H9 (cell line): ENCODE measurements at regions not wholly inside any gene's neighbourhood (a gene's known extent, or its start where the extent isn't known, plus 50 kb on each side); places are given as distances from the start of the nearest gene placed in this dataset.

Experiments used
- DNase-seq: peaks from one replicate; pipeline ENCODE4 v3.0.0-alpha.2; 2017
- H2AFZ ChIP-seq: one replicate; pipeline ENCODE4 v1.6.1; 2013; ENCODE audit warnings: mild to moderate bottlenecking, low read length, control low read depth, moderate library complexity
- H2AK5ac ChIP-seq: 2 replicates; pipeline ENCODE4 v1.6.1; 2013; ENCODE audit warnings: low read length, control low read depth, mixed read lengths; ENCODE audit not compliant: insufficient read length
- H2BK120ac ChIP-seq: one replicate; pipeline ENCODE4 v1.6.1; 2013; ENCODE audit warnings: low read depth, mild to moderate bottlenecking, low read length, control low read depth, inconsistent platforms; ENCODE audit not compliant: poor library complexity, severe bottlenecking
- H2BK12ac ChIP-seq: 2 replicates; pipeline ENCODE4 v1.6.1; 2013; ENCODE audit warnings: low read length, control low read depth, mixed read lengths, low read depth; ENCODE audit not compliant: insufficient read length
- H2BK15ac ChIP-seq: 2 replicates; pipeline ENCODE4 v1.6.1; 2013; ENCODE audit warnings: low read depth, low read length, control low read depth
- H2BK20ac ChIP-seq: one replicate; pipeline ENCODE4 v1.6.1; 2013; ENCODE audit warnings: low read depth, mild to moderate bottlenecking, low read length, control low read depth, inconsistent platforms; ENCODE audit not compliant: poor library complexity, severe bottlenecking
- H2BK5ac ChIP-seq: 2 replicates; pipeline ENCODE4 v1.6.1; 2013; ENCODE audit warnings: low read length, control low read depth, mixed read lengths; ENCODE audit not compliant: insufficient read length
- H3K14ac ChIP-seq: 2 replicates; pipeline ENCODE4 v1.6.1; 2013; ENCODE audit warnings: low read length, control low read depth; ENCODE audit not compliant: insufficient read depth
- H3K18ac ChIP-seq: 2 replicates; pipeline ENCODE4 v1.6.1; 2013; ENCODE audit warnings: low read depth, mild to moderate bottlenecking, mixed read lengths, low read length, control low read depth; ENCODE audit not compliant: insufficient read length
- H3K23ac ChIP-seq: 2 replicates; pipeline ENCODE4 v1.6.1; 2013; ENCODE audit warnings: low read length, control low read depth, mixed read lengths, low read depth; ENCODE audit not compliant: insufficient read length
- H3K23me2 ChIP-seq: 2 replicates; pipeline ENCODE4 v1.6.1; 2013; ENCODE audit warnings: low read depth, mild to moderate bottlenecking, mixed read lengths, low read length, control low read depth; ENCODE audit not compliant: insufficient read length, poor library complexity, severe bottlenecking
- H3K27ac ChIP-seq: 2 replicates; pipeline ENCODE4 v1.5.1; 2013; ENCODE audit warnings: low read length, control low read depth, mixed read lengths, low read depth; ENCODE audit not compliant: insufficient read length
- H3K27me3 ChIP-seq: 2 replicates; pipeline ENCODE4 v1.6.1; 2013; ENCODE audit warnings: low read length, control low read depth, inconsistent platforms; ENCODE audit not compliant: insufficient read depth
- H3K4ac ChIP-seq: 2 replicates; pipeline ENCODE4 v1.6.1; 2013; ENCODE audit warnings: low read depth, mild to moderate bottlenecking, control low read depth, inconsistent platforms, low read length, moderate library complexity
- H3K4me1 ChIP-seq: 2 replicates; pipeline ENCODE4 v1.6.1; 2013; ENCODE audit warnings: low read length, control low read depth, inconsistent platforms; ENCODE audit not compliant: insufficient read depth
- H3K4me2 ChIP-seq: 2 replicates; pipeline ENCODE4 v1.6.1; 2013; ENCODE audit warnings: low read length, control low read depth, mixed read lengths; ENCODE audit not compliant: insufficient read length, insufficient read depth
- H3K56ac ChIP-seq: 2 replicates; pipeline ENCODE4 v1.6.1; 2013; ENCODE audit warnings: low read depth, mild to moderate bottlenecking, mixed read lengths, low read length, control low read depth; ENCODE audit not compliant: insufficient read length
- H3K79me1 ChIP-seq: 2 replicates; pipeline ENCODE4 v1.6.1; 2013; ENCODE audit warnings: low read depth, mild to moderate bottlenecking, moderate library complexity, low read length, control low read depth, inconsistent platforms; ENCODE audit not compliant: insufficient read depth, poor library complexity, severe bottlenecking
- H3K79me2 ChIP-seq: 2 replicates; pipeline ENCODE4 v1.6.1; 2013; ENCODE audit warnings: low read length, control low read depth, inconsistent platforms; ENCODE audit not compliant: insufficient read depth
- H3K9ac ChIP-seq: 2 replicates; pipeline ENCODE4 v1.6.1; 2013; ENCODE audit warnings: low read length, control low read depth, mixed read lengths; ENCODE audit not compliant: insufficient read length; ENCODE audit errors: extremely low read depth
- H3K9me3 ChIP-seq: one replicate; pipeline ENCODE4 v1.6.1; 2013; ENCODE audit warnings: low read depth, low read length, inconsistent platforms; ENCODE audit not compliant: control insufficient read depth
- H3T11ph ChIP-seq: one replicate; pipeline ENCODE4 v1.6.1; 2013; ENCODE audit warnings: mild to moderate bottlenecking, low read length, control low read depth, inconsistent platforms
- H4K20me1 ChIP-seq: one replicate; pipeline ENCODE4 v1.6.1; 2013; ENCODE audit not compliant: control insufficient read depth, insufficient read length, insufficient read depth
- H4K5ac ChIP-seq: 2 replicates; pipeline ENCODE4 v1.6.1; 2013; ENCODE audit warnings: low read depth, mild to moderate bottlenecking, mixed read lengths, low read length, control low read depth; ENCODE audit not compliant: insufficient read length
- H4K8ac ChIP-seq: replicated peaks from 2 replicates; pipeline ENCODE4 v1.6.1; 2013; ENCODE audit warnings: low read length, control low read depth, mixed read lengths, low read depth; ENCODE audit not compliant: insufficient read length
- H4K91ac ChIP-seq: 2 replicates; pipeline ENCODE4 v1.6.1; 2013; ENCODE audit warnings: low read depth, mild to moderate bottlenecking, moderate library complexity, mixed read lengths, low read length, control low read depth; ENCODE audit not compliant: insufficient read length
- H3K27ac Mint-ChIP-seq, 3 experiments: 2 replicates in 2 of 3; 3 replicates in 1 of 3; pipeline ENCODE4 v1.8.0; 2020 to 2021; ENCODE audit warnings: mixed read lengths in 3 of 3, mild to moderate bottlenecking in 1 of 3, moderate library complexity in 1 of 3
- H3K27me3 Mint-ChIP-seq: 2 replicates; pipeline ENCODE4 v1.8.0; 2021; ENCODE audit warnings: low read depth, mild to moderate bottlenecking, moderate library complexity, mixed read lengths
- H3K36me3 Mint-ChIP-seq, 3 experiments: 2 replicates in 2 of 3; 3 replicates in 1 of 3; pipeline ENCODE4 v1.8.0; 2020 to 2021; ENCODE audit warnings: low read depth in 3 of 3, mixed read lengths in 3 of 3; ENCODE audit not compliant: insufficient read depth in 1 of 3
- H3K4me1 Mint-ChIP-seq, 2 experiments: 2 replicates each; pipeline ENCODE4 v1.8.0; 2020; ENCODE audit warnings: mixed read lengths in 2 of 2
- H3K4me3 Mint-ChIP-seq, 2 experiments: 2 replicates in 1 of 2; 3 replicates in 1 of 2; pipeline ENCODE4 v1.8.0; 2020 to 2021; ENCODE audit warnings: mild to moderate bottlenecking in 2 of 2, mixed read lengths in 2 of 2, moderate library complexity in 1 of 2
- H3K9me3 Mint-ChIP-seq, 2 experiments: 2 replicates in 1 of 2; 3 replicates in 1 of 2; pipeline ENCODE4 v1.8.0; 2020; ENCODE audit warnings: mild to moderate bottlenecking in 2 of 2, mixed read lengths in 2 of 2, moderate library complexity in 1 of 2
- CTCF ChIP-seq: fragments of 200-600 bp; sonication (generic); conservative IDR thresholded peaks from 3 replicates; pipeline ENCODE4 v1.8.0; 2021; ENCODE audit warnings: antibody characterized with exemption, mild to moderate bottlenecking
- WGBS: extraction: QIAGEN DNeasy Blood & Tissue Kit; methylation state at CpG from one replicate; pipeline ENCODE4 v1.1.7; 2013; ENCODE audit warnings: missing lambda C conversion rate, low lambda C conversion rate, mixed read lengths; ENCODE audit not compliant: insufficient read length; ENCODE audit errors: extremely low coverage; 5-methylcytosine and 5-hydroxymethylcytosine counted together

DNA sequence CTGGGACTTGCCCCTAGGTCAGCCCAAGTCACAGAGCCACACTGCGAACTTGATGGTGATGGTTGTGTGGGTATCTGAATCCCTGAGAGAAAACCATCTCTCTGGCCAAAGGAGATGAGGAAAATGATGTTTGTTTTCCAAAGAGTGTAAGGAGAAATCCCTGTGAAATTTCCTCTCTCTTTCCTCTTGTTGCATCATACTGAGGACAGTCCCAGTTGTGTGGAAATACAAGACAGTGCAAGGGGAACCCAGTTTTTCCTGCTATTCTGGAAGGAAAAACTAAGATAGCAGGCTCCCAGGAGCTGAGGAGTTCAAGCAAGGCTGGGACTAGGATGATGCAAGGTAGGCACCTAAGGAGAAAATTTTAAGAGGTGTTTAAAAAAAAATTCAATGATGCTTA is 86.8 kb upstream of the TOM1L1 start:
- no peak overlapping the region for H4K5ac ChIP-seq
- no peak overlapping the region; a peak in 1 of 7 replicates for H3K27ac Mint-ChIP-seq
- H3K4me3 Mint-ChIP-seq = no peak overlapping the region
- DNase-seq = no peak
- H3K18ac ChIP-seq = no peak overlapping the region
- H2BK12ac ChIP-seq = no peak overlapping the region
- no peaks in the 10 kb centered on the region for H3K27me3 Mint-ChIP-seq
- no peaks in the 10 kb centered on the region for H3K36me3 Mint-ChIP-seq
- H3K79me1 ChIP-seq = no peaks in the 10 kb centered on the region
- no peak overlapping the region for H3K4me2 ChIP-seq
- no peak overlapping the region for H3K14ac ChIP-seq
- no peak overlapping the region for H4K8ac ChIP-seq
- H3K56ac ChIP-seq = no peak overlapping the region
- peaks cover 5 to 13% of the 10 kb centered on the region in 2 experiments for H3K4me1 Mint-ChIP-seq
- no peaks in the 10 kb centered on the region for H3K4me1 ChIP-seq
- H3K27me3 ChIP-seq = no peaks in the 10 kb centered on the region
- H2BK20ac ChIP-seq = no peak overlapping the region
- no peak overlapping the region for H3T11ph ChIP-seq
- no peak overlapping the region for H4K91ac ChIP-seq
- H2BK5ac ChIP-seq = no peak overlapping the region
- WGBS = no CpG with 5 or more reads among the region's 1 CpG
- H2AK5ac ChIP-seq = no peak overlapping the region
- no peak overlapping the region for H3K23ac ChIP-seq
- H2BK120ac ChIP-seq = no peak overlapping the region
- no peak for TF ChIP-seq CTCF
- no peaks in the 10 kb centered on the region for H3K9me3 ChIP-seq
- H3K9me3 Mint-ChIP-seq = no peaks in the 10 kb centered on the region
- no peak overlapping the region for H2BK15ac ChIP-seq
- no peak overlapping the region for H3K9ac ChIP-seq
- no peaks in the 10 kb centered on the region for H3K23me2 ChIP-seq
- H3K4ac ChIP-seq = no peak overlapping the region
- H3K27ac ChIP-seq = no peak overlapping the region
- H2AFZ ChIP-seq = no peak overlapping the region
- H4K20me1 ChIP-seq = no peaks in the 10 kb centered on the region
- H3K79me2 ChIP-seq = no peaks in the 10 kb centered on the region
